ENCODE measurements at regions not wholly inside any gene's neighbourhood (a gene's known extent, or its start where the extent isn't known, plus 50 kb on each side); places are given as distances from the start of the nearest gene placed in this dataset.

- no peak for TF ChIP-seq GATA3 (IDR thresholded peaks at IDR 0.05; ENCODE audit: low read depth, low read length)
- TF ChIP-seq GATA2 (IDR thresholded peaks at IDR 0.05; ENCODE audit: low read depth, low read length) = no peak
Observed at GRCh38 chr2:18219676-18220075, 340.8 kb downstream of the RDH14 start.

All from SH-SY5Y (cell line).